H1 (cell line): ENCODE measurements at regions not wholly inside any gene's neighbourhood (a gene's known extent, or its start where the extent isn't known, plus 50 kb on each side); places are given as distances from the start of the nearest gene placed in this dataset.

Experiments used
- CTCF ChIA-PET: fragments of 300-600 bp; sonication (Branson Sonifier 250); formaldehyde crosslinking; loops from one replicate; lab custom pipeline; 2021; ENCODE audit not compliant: partially characterized antibody; lab: Charles Lee
- POLR2A ChIA-PET: fragments of 300-600 bp; sonication (Branson Sonifier 250); formaldehyde crosslinking; loops from one replicate; lab custom pipeline; 2021; ENCODE audit warnings: inconsistent platforms; ENCODE audit not compliant: partially characterized antibody; lab: Charles Lee
- DNase-seq, 2 experiments: peaks; one replicate each; pipeline versions ENCODE4 v3.0.0 to v3.0.0-alpha.2; 2010 to 2022; ENCODE audit warnings: low spot score in 2 of 2, low read depth in 1 of 2, mixed read lengths in 1 of 2
- FAIRE-seq: peaks from 2 replicates; lab custom pipeline; 2011; peaks lifted over from hg19 to GRCh38; lab: Jason Lieb, UNC
- H2AFZ ChIP-seq: 2 replicates; pipeline ENCODE4 v1.8.1; 2012; ENCODE audit warnings: low read length, inconsistent platforms
- H2AK5ac ChIP-seq: 2 replicates; pipeline ENCODE4 v1.6.1; 2013; ENCODE audit warnings: low read depth, low read length
- H2BK120ac ChIP-seq: replicated peaks from 2 replicates; pipeline ENCODE3; 2013; ENCODE audit warnings: low read depth, low read length, inconsistent platforms
- H2BK12ac ChIP-seq: 2 replicates; pipeline ENCODE4 v1.6.1; 2013; ENCODE audit warnings: low read depth, low read length
- H2BK15ac ChIP-seq: 2 replicates; pipeline ENCODE4 v1.6.1; 2013; ENCODE audit warnings: low read length
- H2BK20ac ChIP-seq: 2 replicates; pipeline ENCODE4 v1.6.1; 2013; ENCODE audit warnings: low read length
- H2BK5ac ChIP-seq: 2 replicates; pipeline ENCODE4 v1.6.1; 2013; ENCODE audit warnings: low read depth, low read length
- H3K14ac ChIP-seq: 2 replicates; pipeline ENCODE4 v1.6.1; 2013; ENCODE audit warnings: inconsistent platforms; ENCODE audit not compliant: insufficient read length
- H3K18ac ChIP-seq: 2 replicates; pipeline ENCODE4 v1.6.1; 2013; ENCODE audit warnings: low read length; ENCODE audit errors: extremely low read depth
- H3K23ac ChIP-seq: 2 replicates; pipeline ENCODE4 v1.6.1; 2013; ENCODE audit warnings: inconsistent platforms; ENCODE audit not compliant: insufficient read length
- H3K23me2 ChIP-seq: 2 replicates; pipeline ENCODE4 v1.6.1; 2013; ENCODE audit warnings: low read depth, low read length
- H3K27ac ChIP-seq: 2 replicates; pipeline ENCODE4 v1.6.1; 2011; ENCODE audit warnings: low read depth, low read length, inconsistent platforms
- H3K27me3 ChIP-seq, 4 experiments: replicated peaks in 1 of 4; 1 replicate in 1 of 4; 2 replicates in 3 of 4; pipeline versions ENCODE4 v1.6.1 to v1.8.1; 2011 to 2013; ENCODE audit warnings: low read length in 3 of 4, mild to moderate bottlenecking in 3 of 4, inconsistent platforms in 2 of 4, mixed read lengths in 2 of 4, moderate library complexity in 1 of 4; ENCODE audit not compliant: control insufficient read depth in 3 of 4, insufficient read depth in 3 of 4; ENCODE audit errors: extremely low read depth in 1 of 4
- H3K36me3 ChIP-seq, 4 experiments: 2 replicates each; pipeline versions ENCODE4 v1.6.1 to v1.8.1; 2011 to 2013; ENCODE audit warnings: mild to moderate bottlenecking in 4 of 4, low read length in 3 of 4, moderate library complexity in 2 of 4, control low read depth in 1 of 4, inconsistent platforms in 1 of 4; ENCODE audit not compliant: insufficient read depth in 4 of 4, control insufficient read depth in 2 of 4
- H3K4ac ChIP-seq: replicated peaks from 2 replicates; pipeline ENCODE3; 2013; ENCODE audit warnings: low read length, low read depth, mixed read lengths, inconsistent platforms; ENCODE audit not compliant: insufficient read length
- H3K4me1 ChIP-seq, 4 experiments: replicated peaks in 1 of 4; 1 replicate in 1 of 4; 2 replicates in 3 of 4; pipeline versions ENCODE4 v1.6.1 to v1.8.1; 2011 to 2013; ENCODE audit warnings: low read length in 3 of 4, inconsistent platforms in 2 of 4, mixed read lengths in 1 of 4; ENCODE audit not compliant: insufficient read depth in 4 of 4, control insufficient read depth in 3 of 4
- H3K4me2 ChIP-seq, 2 experiments: 2 replicates each; pipeline versions ENCODE4 v1.6.1 to v1.8.1; 2011 to 2013; ENCODE audit warnings: low read depth in 2 of 2, low read length in 2 of 2, control low read depth in 1 of 2, inconsistent platforms in 1 of 2, mild to moderate bottlenecking in 1 of 2; ENCODE audit not compliant: insufficient read depth in 1 of 2
- H3K4me3 ChIP-seq, 4 experiments: fragments of 200-600, 300-600 bp in 1 of 4; sonication (generic), shearing (Covaris generic), sonication (Bioruptor Twin) in 1 of 4; 2 replicates each; pipeline versions ENCODE4 v1.5.1 to v1.8.1; 2011 to 2016; ENCODE audit warnings: low read length in 4 of 4, low read depth in 3 of 4, control low read depth in 2 of 4, inconsistent platforms in 2 of 4, mild to moderate bottlenecking in 2 of 4, mixed read lengths in 1 of 4, moderate library complexity in 1 of 4; ENCODE audit not compliant: insufficient read depth in 2 of 4; ENCODE audit errors: extremely low read depth in 1 of 4
- H3K56ac ChIP-seq: replicated peaks from 2 replicates; pipeline ENCODE3; 2013; ENCODE audit warnings: low read depth, mild to moderate bottlenecking, mixed read lengths, low read length, inconsistent platforms; ENCODE audit not compliant: insufficient read length
- H3K79me1 ChIP-seq: 2 replicates; pipeline ENCODE4 v1.6.1; 2013; ENCODE audit warnings: low read depth, low read length, control low read depth
- H3K79me2 ChIP-seq, 2 experiments: 2 replicates each; pipeline versions ENCODE4 v1.6.1 to v1.8.1; 2012 to 2013; ENCODE audit warnings: low read length in 2 of 2, mild to moderate bottlenecking in 2 of 2, inconsistent platforms in 1 of 2; ENCODE audit not compliant: insufficient read depth in 2 of 2, control insufficient read depth in 1 of 2
- H3K9ac ChIP-seq, 4 experiments: replicated peaks in 1 of 4; 1 replicate in 1 of 4; 2 replicates in 3 of 4; pipeline versions ENCODE4 v1.6.1 to v1.8.1; 2011 to 2013; ENCODE audit warnings: low read depth in 3 of 4, low read length in 3 of 4, control low read depth in 2 of 4, mild to moderate bottlenecking in 2 of 4, moderate library complexity in 2 of 4, inconsistent platforms in 1 of 4; ENCODE audit errors: extremely low read depth in 1 of 4
- H3K9me3 ChIP-seq, 2 experiments: 2 replicates each; pipeline versions ENCODE4 v1.6.1 to v1.8.1; 2012 to 2013; ENCODE audit warnings: mild to moderate bottlenecking in 2 of 2, moderate library complexity in 2 of 2, control low read depth in 1 of 2, inconsistent platforms in 1 of 2, low read depth in 1 of 2, low read length in 1 of 2, mixed read lengths in 1 of 2; ENCODE audit not compliant: insufficient read depth in 2 of 2
- H4K20me1 ChIP-seq, 2 experiments: replicated peaks in 1 of 2; 2 replicates each; pipeline versions ENCODE3 to v1.8.1; 2011 to 2013; ENCODE audit warnings: inconsistent platforms in 2 of 2, low read length in 2 of 2, mild to moderate bottlenecking in 1 of 2; ENCODE audit not compliant: insufficient read depth in 2 of 2, control insufficient read depth in 1 of 2
- H4K5ac ChIP-seq: 2 replicates; pipeline ENCODE4 v1.6.1; 2013; ENCODE audit warnings: low read length, low read depth, mixed read lengths, inconsistent platforms; ENCODE audit not compliant: insufficient read length
- H4K8ac ChIP-seq: 2 replicates; pipeline ENCODE4 v1.8.0; 2013; ENCODE audit warnings: mild to moderate bottlenecking, moderate library complexity, low read length, inconsistent platforms; ENCODE audit not compliant: insufficient read depth; ENCODE audit errors: extremely low read depth
- H4K91ac ChIP-seq: replicated peaks from 2 replicates; pipeline ENCODE3; 2013; ENCODE audit warnings: low read length, mixed read lengths, inconsistent platforms; ENCODE audit not compliant: insufficient read length
- EGR1 ChIP-seq: IDR thresholded peaks from 2 replicates; pipeline ENCODE4 v1.6.1; 2011; ENCODE audit warnings: low read depth, low read length, borderline replicate concordance
- JUND ChIP-seq: IDR thresholded peaks from 2 replicates; pipeline ENCODE4 v1.6.1; 2011; ENCODE audit warnings: mild to moderate bottlenecking, improper control_type of control experiment, low read length
- KDM5A ChIP-seq: fragments of 200-600 bp; IDR thresholded peaks from 2 replicates; pipeline ENCODE4 v1.7.1; 2012; ENCODE audit warnings: mild to moderate bottlenecking, low read length, inconsistent platforms, mixed read lengths
- SIX5 ChIP-seq: IDR thresholded peaks from 2 replicates; pipeline ENCODE4 v1.6.1; 2011; ENCODE audit warnings: mild to moderate bottlenecking, low read depth, low read length
- SP4 ChIP-seq: IDR thresholded peaks from 2 replicates; pipeline ENCODE4 v1.6.1; 2012; ENCODE audit warnings: low read length, inconsistent platforms
- SRF ChIP-seq: IDR thresholded peaks from 2 replicates; pipeline ENCODE4 v1.6.1; 2011; ENCODE audit warnings: mild to moderate bottlenecking, low read depth, low read length, moderate library complexity
- TCF12 ChIP-seq: IDR thresholded peaks from 2 replicates; pipeline ENCODE4 v1.6.1; 2011; ENCODE audit warnings: low read depth, mild to moderate bottlenecking, low read length
- WGBS, 2 experiments: shearing (Covaris generic) in 1 of 2; methylation state at CpG; one replicate each; pipeline versions ENCODE4 v1.1.6 to v1.1.7; 2013 to 2015; ENCODE audit warnings: low lambda C conversion rate in 2 of 2, mixed read lengths in 2 of 2, inconsistent platforms in 1 of 2, low coverage in 1 of 2, missing lambda C conversion rate in 1 of 2; ENCODE audit not compliant: insufficient replicate concordance in 2 of 2, insufficient coverage in 1 of 2, insufficient read length in 1 of 2; ENCODE audit errors: extremely low coverage in 1 of 2, missing lambda C conversion rate in 1 of 2; 5-methylcytosine and 5-hydroxymethylcytosine counted together
- TF ChIP-seq, protein P1 (sequence below): IDR thresholded peaks from 2 replicates; pipeline ENCODE4 v1.6.1; 2012; ENCODE audit warnings: inconsistent platforms

GRCh38 chr1:189819751-189820150 is 657.9 kb downstream of the BRINP3 start:
- no peak overlapping the region for H3K4me3 ChIP-seq
- no peak overlapping the region for H2BK5ac ChIP-seq
- H3K23ac ChIP-seq, result no peak overlapping the region
- H3K14ac ChIP-seq, result no peak overlapping the region
- H4K20me1 ChIP-seq, result no peaks in the 10 kb centered on the region
- CTCF ChIA-PET, result no interaction called here
- TF ChIP-seq KDM5A (no peak), SIX5 (no peak), JUND (no peak), SRF (no peak), EGR1 (no peak), SP4 (no peak), TCF12 (no peak)
- TF ChIP-seq, protein P1, sequence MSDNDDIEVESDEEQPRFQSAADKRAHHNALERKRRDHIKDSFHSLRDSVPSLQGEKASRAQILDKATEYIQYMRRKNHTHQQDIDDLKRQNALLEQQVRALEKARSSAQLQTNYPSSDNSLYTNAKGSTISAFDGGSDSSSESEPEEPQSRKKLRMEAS, result no peak
- TF ChIP-seq, all 59 proteins: peak for 0
- Histone ChIP-seq H3K9me3 (no peaks in the 10 kb centered on the region), H3K4me2 (no peak overlapping the region), H3K4ac (no peak overlapping the region), H3K79me1 (no peaks in the 10 kb centered on the region), H3K36me3 (no peaks in the 10 kb centered on the region), H3K18ac (no peak overlapping the region), H3K56ac (no peak overlapping the region), H2AFZ (no peak overlapping the region), H2BK15ac (no peak overlapping the region), H3K27ac (no peak overlapping the region), H4K5ac (no peak overlapping the region), H2BK12ac (no peak overlapping the region), H4K8ac (no peak overlapping the region), H2AK5ac (no peak overlapping the region), H3K4me1 (no peaks in the 10 kb centered on the region), H4K91ac (no peak overlapping the region), H2BK120ac (no peak overlapping the region), H3K23me2 (no peaks in the 10 kb centered on the region), H3K27me3 (no peaks in the 10 kb centered on the region), H2BK20ac (no peak overlapping the region), H3K79me2 (no peaks in the 10 kb centered on the region), H3K9ac (no peak overlapping the region)
- no peak for FAIRE-seq
- DNase-seq, result no peak
- POLR2A ChIA-PET, result no interaction called here
- WGBS, 2 experiments, result 47% methylated on average over 2 of the region's 2 CpGs; no CpG with 5 or more reads in 1 of the 2 experiments
